Activated naive CD4-positive, alpha-beta T cell treated with anti-CD3 and anti-CD28 coated beads, Interleukin-2, amount 50 U/mL, for 72 hours (primary cell): ENCODE measurements at regions not wholly inside any gene's neighbourhood (a gene's known extent, or its start where the extent isn't known, plus 50 kb on each side); places are given as distances from the start of the nearest gene placed in this dataset.
A peak's percentile ranks its signal among the peaks of the same experiment; 100 is the strongest.

ENCODE experiments used
- ATAC-seq, 2 donors: fragments of 150-1000 bp; cut with Tn5 transposase; 2 replicates each; pipeline ENCODE4 v1.10.0; 2021; ENCODE audit warnings: mild to moderate bottlenecking in 2 of 2, moderate library complexity in 2 of 2
- DNase-seq, 2 donors: peaks; one replicate each; pipeline ENCODE4 v3.0.0; 2021 to 2022; ENCODE audit warnings: low spot score in 2 of 2
- H3K27ac Mint-ChIP-seq, 2 donors: one replicate each; pipeline ENCODE4 v1.8.0; 2022; ENCODE audit warnings: mild to moderate bottlenecking in 2 of 2, mixed read lengths in 2 of 2
- H3K36me3 Mint-ChIP-seq, 2 donors: one replicate each; pipeline ENCODE4 v1.8.0; 2022; ENCODE audit warnings: mixed read lengths in 2 of 2
- H3K9me3 Mint-ChIP-seq, 2 donors: one replicate each; pipeline ENCODE4 v1.8.0; 2022; ENCODE audit warnings: mixed read lengths in 2 of 2

DNA sequence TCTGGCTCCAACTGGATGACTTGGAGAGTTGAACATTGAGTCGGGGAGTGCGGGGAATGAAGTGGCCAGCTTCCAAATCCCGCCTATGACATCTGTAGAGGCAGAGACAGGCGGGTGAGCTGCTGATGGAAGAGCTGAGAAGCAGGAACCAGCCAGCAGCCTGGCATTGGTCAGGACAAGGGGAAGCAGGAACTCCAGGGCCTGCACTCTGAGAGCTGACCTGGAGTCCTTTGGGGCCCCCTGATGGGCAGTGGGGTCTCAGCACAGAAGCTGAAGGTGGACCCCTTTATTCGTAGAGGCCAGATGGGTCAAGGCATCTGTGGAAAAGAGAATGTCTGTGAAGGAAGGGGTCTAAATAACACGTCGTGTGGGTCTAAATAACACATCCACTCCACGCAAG lies 57.0 kb downstream of the SEC61G start:
- H3K27ac Mint-ChIP-seq: no peak overlapping the region
- ATAC-seq: no peak
- peaks cover 0 to 4% of the 10 kb centered on the region in 2 donors for H3K9me3 Mint-ChIP-seq
- H3K36me3 Mint-ChIP-seq: peaks cover 0 to 4% of the 10 kb centered on the region in 2 donors
- no peak for DNase-seq

DNA sequence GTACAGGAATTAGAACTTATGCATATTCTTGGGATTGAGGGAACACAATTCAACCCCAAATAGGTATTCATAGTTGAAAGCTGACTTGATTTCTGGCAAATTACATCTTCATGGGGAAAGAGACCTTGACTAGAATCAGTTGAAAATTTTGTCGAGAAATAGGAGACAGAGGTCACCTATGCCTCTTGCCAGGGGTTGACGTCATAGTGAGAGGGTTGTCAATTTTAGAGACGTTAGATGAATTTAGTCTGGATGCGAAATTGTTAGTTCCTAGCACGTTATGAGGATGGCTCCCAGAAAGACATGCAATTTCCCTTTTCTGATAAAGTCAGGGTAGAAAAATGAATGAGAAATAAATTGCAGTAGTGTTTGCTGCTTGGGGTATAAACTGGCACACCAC lies 59.3 kb downstream of the SEC61G start:
- Mint-ChIP-seq H3K27ac (no peak overlapping the region), H3K9me3 (peaks cover 0 to 4% of the 10 kb centered on the region in 2 donors), H3K36me3 (no peaks in the 10 kb centered on the region)
- ATAC-seq (no peak), DNase-seq (no peak)

DNA sequence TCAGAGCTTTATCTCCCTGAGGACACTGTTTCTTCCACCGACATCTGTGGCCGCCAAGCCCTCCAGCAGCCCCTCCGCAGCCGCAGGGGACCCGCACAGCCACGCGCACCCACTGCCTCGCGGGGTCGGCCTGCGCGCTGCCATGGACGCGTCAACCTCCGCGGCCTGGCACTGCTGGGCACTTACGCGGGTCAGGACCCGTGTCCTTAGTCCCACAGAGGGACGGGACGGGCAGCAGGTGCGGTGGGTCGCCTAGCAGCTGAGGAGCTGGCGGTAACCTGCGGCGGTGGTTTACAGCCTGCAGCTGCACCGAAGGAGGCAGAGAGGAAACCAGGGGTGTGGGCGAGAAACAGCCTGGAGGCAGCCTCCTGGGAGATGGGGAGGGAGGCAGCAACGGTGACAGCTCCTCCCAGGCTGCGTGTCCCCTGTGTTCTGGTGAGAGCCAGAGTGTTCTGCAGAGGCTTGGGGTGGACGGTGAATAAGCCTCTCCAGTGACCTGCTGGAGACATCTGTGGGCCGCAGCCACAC lies 61.3 kb downstream of the SEC61G start:
- ATAC-seq: no peak
- DNase-seq: no peak
- Mint-ChIP-seq H3K9me3 (no peaks in the 10 kb centered on the region), H3K36me3 (no peaks in the 10 kb centered on the region), H3K27ac (no peak overlapping the region)

DNA sequence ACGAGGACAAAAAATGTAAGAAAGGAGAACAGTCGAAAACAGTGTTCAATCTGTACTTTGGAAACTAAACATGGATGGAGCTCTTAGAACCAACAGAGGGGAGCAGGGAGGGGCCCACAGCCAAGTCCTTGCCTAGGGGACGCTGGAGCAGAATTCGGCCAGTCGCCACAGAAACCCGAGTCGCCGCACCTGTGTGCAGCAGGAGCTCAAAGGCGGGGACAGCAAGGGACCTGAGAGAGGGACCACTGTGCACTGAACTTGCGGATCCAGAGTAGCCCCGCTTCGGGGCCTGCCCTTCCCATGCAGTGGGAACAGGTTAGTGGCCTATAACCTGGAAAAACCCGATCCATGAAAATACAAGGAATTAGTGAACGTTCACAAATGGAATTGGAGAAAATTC lies 68.1 kb downstream of the SEC61G start:
- H3K27ac Mint-ChIP-seq: no peak overlapping the region
- no peaks in the 10 kb centered on the region for H3K9me3 Mint-ChIP-seq
- no peak for DNase-seq
- H3K36me3 Mint-ChIP-seq: no peaks in the 10 kb centered on the region
- no peak for ATAC-seq

DNA sequence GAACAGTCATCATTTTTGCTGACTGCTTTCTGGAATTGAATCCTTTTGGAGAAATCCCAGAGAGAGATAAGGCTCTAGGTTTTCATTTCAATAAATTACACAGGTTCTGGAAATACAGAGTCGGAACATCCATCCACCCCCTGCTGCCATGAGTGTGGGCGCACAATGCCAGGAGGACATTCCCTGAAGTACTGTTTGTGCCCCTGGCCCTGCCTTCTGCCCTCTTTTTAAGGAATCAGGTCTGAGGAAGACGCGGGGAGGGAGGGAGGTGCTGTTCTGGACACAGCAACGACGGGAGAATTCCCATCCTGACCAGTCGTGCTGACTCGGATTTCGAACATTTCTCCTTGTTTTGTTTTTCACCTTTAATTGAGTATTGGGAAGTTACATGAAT lies 69.0 kb downstream of the SEC61G start:
- DNase-seq (no peak), ATAC-seq (no peak)
- Mint-ChIP-seq H3K36me3 (no peaks in the 10 kb centered on the region), H3K27ac (no peak overlapping the region), H3K9me3 (peaks cover under 1% of the 10 kb centered on the region in 2 donors)

DNA sequence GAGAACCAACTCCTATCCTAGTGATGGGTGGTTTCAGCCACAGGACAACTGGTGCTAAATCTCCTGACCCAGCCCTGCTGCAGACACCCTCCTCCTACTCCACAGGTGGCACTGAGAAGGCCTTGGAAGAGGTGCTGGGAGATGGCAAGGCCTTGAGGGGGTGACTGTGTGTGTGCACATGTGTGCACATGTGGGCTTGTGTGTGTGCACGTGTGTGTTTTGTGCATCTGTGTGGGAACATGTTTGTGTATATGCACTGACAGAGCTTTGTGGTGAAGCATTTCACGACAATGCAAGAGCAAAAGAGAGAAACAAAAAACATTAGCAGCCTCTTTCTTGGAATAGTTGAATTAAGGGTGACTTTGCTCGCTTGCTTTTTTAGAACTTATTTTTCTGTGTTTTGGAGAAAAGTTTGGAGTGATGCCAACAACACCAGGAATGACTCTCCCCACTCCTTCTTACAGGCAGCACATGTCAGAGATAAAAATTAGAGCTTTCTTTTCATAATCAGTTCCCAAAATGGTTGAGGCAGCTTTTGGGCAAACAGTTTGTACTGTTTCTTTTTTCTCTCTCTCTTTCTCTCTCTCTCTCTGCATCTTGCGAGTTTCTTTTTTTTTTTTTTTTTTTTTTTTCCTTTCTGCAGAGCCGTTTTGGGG lies 69.5 kb downstream of the SEC61G start:
- no peak overlapping the region for H3K27ac Mint-ChIP-seq
- H3K9me3 Mint-ChIP-seq: peaks cover 5% of the 10 kb centered on the region in 2 donors
- no peak for DNase-seq
- no peaks in the 10 kb centered on the region for H3K36me3 Mint-ChIP-seq
- ATAC-seq: no peak

DNA sequence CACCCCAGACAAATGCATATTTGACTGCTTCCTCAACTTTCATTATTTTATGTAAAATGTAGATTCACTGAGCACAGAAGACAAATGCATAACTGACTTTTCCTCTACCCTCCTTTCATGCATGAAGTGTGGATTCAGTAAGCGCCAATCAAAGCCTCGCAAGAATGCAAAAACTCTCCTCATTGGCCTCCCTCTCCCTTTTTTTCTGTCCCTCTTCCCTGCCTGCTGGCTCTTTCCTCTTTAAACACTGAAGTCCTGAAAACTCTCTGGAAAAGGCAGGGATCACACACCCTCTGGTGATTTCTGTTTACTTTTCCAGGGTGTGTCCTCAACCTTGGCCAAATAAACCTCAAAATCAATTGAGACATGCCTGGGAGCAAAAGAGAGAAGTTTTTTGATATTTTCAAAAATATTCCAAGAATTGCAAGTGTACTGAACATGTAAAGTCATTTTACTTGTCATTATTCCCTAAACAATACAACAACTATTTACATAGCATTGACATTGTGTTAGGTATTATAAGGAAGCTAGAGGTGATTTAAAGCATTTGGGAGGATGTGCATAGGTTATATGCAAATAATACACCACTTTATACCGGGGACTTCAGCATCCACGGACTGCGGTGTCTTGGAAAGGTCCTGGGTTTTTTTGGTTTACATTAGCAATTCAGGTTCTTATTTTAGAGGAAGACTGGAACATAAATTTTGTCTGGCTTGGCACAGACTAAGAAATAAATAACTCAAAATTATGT lies 71.4 kb downstream of the SEC61G start:
- Mint-ChIP-seq H3K27ac (no peak overlapping the region), H3K9me3 (peaks cover 5% of the 10 kb centered on the region in 2 donors), H3K36me3 (no peaks in the 10 kb centered on the region)
- DNase-seq (no peak), ATAC-seq (no peak)

DNA sequence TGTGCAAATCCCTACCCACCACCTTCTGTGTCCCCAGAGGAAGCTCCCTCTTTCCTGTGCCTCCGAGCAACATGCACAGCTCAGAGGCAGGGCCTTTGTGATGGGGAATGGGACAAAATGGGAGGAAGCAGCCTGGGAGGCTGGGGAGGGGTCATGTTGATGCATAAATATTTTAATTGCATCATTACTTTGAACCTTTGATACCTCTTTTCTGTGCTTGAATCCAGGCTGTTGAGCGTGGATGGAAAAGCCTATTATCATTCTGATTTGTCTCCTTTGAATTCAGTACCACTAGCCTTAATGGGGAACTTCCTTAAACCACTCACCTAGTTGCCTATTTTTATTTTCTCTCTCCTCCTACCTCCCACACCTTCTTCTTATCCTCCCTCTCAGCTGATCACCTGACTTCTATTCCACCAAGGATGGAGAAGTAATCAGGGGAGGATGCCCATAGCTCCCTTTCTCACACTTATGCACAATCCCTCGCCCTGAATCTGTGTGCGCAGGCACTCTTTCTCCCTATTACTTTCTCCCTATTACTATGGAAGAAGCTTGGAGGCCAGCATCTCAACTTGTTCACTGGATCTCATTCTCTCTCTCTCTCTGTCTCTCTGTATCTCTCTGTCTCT lies 78.5 kb downstream of the SEC61G start:
- ATAC-seq (no peak), DNase-seq (no peak)
- Mint-ChIP-seq H3K27ac (no peak overlapping the region), H3K36me3 (no peaks in the 10 kb centered on the region), H3K9me3 (peaks cover 5 to 12% of the 10 kb centered on the region in 2 donors)

DNA sequence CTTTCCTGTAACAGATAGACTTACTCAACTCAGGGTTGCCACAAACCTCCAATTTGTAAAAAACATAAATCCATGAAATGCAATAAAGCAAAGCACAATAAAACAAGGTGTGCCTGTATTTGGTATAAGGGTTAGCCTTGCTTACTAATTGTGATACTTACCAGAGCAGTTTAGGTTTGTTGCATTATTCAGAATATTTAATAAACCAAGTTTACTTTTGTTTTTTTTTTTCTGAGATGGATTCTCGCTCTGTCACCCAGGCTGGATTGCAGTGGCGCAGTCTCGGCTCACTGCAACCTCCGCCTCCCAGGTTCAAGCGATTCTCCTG lies 79.6 kb downstream of the SEC61G start:
- H3K36me3 Mint-ChIP-seq: no peaks in the 10 kb centered on the region
- no peak for ATAC-seq
- H3K9me3 Mint-ChIP-seq: peaks cover 0 to 8% of the 10 kb centered on the region in 2 donors
- no peak overlapping the region for H3K27ac Mint-ChIP-seq
- no peak for DNase-seq

DNA sequence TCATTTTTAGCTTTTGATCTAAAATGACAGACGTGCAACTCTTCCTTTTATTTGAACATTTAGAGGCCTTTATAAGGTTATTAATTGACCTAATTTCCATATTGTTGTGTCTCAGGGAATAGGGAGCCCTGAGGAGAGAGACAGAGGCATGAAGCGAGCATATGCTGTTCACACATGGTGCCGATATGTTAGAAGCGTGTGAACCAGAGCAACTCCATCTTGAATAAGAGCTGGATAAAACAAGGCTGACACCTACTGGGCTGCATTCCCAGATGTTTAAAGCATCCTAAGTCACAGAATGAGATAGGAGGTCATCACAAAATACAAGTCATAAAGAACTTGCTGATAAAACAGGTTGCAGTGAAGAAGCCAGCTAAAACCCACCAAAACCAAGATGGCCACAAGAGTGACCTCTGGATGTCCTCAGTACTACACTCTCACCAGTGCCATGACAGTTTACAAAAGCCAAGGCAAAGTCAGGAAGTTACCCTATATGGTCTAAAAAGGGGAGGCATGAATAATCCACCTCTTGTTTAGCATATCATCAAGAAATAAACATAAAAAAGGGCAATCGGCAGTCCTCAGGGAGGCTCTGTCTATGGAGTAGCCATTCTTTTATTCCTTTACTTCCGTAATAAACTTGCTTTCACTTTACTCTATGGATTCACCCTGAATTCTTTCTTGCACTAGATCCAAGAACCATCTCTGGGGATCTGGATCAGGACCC lies 80.1 kb downstream of the SEC61G start:
- ATAC-seq (no peak), DNase-seq (no peak)
- Mint-ChIP-seq H3K36me3 (no peaks in the 10 kb centered on the region), H3K27ac (no peak overlapping the region), H3K9me3 (peaks cover 0 to 8% of the 10 kb centered on the region in 2 donors)

DNA sequence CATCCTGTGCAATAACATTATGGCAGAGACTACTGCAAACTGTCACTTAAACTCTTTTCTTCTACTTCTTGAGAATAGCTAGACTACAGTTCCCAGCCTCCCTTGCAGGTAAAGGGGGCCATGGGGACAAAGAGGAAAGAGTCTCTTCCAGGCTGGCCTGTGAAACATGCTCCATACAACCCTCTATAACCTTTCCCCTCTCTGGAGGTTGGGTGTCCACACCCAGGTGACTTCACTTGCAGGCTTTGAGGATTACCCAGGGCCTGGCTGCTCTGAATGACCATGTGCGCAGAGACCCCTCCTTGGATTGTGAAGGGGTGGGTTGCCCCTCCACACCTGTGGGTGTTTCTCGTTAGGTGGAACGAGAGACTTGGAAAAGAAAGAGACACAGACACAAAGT lies 84.1 kb downstream of the SEC61G start:
- Mint-ChIP-seq H3K36me3 (no peaks in the 10 kb centered on the region), H3K27ac (no peak overlapping the region), H3K9me3 (peaks cover 0 to 8% of the 10 kb centered on the region in 2 donors)
- DNase-seq: no peak
- no peak for ATAC-seq

DNA sequence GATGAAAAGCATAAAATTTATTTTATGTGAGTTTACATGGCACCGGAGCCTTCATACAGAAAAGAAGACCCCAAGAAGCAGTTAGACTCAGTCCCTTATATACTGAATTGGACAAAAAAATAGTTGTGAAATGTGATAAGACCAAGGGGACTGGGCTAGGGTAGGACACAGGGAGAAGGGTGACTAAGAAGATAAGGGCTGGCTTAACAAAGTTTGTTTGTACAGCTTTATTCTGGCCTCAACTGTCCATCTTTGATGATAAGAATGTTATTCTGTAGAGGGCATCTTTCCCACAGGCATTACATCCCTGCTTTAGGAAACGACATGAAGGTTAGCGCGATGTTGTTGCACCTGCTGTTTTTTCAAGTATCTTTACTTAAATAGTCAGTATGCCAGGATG lies 86.5 kb downstream of the SEC61G start:
- H3K9me3 Mint-ChIP-seq: peaks cover 0 to 8% of the 10 kb centered on the region in 2 donors
- ATAC-seq: no peak
- DNase-seq: no peak
- no peaks in the 10 kb centered on the region for H3K36me3 Mint-ChIP-seq
- H3K27ac Mint-ChIP-seq: no peak overlapping the region

DNA sequence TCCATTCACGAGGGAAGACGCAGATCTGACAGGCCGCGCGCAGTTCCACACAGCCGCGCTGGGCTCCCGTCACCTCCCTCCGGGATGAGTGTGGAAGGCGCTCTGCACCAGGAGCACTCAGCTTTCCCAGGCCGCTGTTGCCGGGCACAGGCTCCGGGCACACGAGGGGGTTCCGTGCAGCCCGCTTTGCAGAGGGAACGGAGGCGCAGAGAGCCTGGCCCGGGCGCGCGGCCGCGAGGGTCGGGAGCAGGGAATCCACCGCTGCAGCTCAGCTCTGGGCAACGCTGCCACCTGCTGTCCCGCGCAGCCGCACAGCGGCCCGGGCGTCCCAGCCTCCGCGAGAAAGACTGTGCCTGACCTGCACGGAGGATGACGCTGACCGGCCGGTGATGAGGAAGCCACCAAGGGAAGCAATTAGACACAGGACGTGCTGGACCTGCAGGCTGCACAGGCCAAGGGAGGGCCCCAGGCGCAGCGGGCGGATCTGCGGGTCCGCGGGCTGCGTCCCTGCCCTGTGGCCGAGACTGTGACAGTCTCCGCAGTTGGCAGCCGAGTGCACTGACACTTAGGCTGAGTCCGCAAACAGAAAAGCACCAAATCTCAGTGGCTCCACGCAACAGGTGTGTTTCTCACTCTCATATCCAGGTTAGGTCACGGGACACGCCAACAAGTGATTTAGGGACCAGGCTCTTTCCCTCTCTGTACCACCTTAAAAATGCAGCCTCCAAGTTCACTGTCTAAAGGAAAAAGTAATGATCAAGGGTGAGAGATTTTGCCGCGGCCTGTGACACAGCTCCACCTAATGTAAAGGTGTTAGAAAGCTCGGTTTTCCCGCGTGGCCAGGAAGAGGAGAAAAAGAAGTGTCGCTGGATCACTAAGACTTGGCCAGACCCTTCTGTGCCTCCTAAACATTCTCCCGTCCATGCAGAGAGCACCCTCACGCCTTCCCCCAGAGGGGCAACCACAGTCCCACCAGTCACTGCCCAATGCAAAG lies 94.5 kb downstream of the SEC61G start:
- H3K9me3 Mint-ChIP-seq: peaks cover 0 to 7% of the 10 kb centered on the region in 2 donors
- H3K36me3 Mint-ChIP-seq: peaks cover 7 to 14% of the 10 kb centered on the region in 2 donors
- ATAC-seq (peak; percentile 56 to 84), DNase-seq (peak in 1 of 2 donors; percentile 29)
- no peak overlapping the region for H3K27ac Mint-ChIP-seq

DNA sequence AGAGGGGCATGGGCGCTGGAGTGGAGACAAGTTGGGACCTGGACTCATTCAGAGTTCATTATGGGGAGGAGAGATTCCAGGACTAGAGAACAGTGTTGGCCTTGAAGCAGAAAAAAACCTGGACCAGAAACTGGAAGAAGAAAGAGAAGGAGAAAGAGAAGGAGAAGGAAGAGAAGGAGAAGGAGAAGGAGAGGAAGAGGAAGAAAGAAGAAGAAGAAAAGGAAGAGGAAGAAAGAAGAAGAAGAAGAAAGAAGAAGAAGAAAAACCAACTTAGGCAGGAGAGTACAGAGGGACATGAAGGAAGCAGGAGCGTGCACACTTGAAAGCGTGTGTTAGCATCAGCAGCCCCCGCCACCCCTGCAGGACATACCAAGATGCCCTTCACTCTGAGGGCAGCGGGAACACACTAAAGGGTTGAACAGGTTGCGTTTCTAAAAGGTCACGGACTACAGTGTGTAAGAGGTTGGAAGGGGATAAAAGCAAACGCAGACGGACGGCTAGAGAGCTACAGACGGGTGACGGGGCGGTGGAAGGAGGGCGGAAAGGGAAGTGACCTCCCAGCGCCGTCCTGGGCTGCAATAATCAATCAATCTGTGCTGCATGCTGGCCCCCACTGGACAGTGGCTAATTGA lies 95.3 kb downstream of the SEC61G start:
- H3K27ac Mint-ChIP-seq: no peak overlapping the region
- peaks cover 7 to 17% of the 10 kb centered on the region in 2 donors for H3K36me3 Mint-ChIP-seq
- ATAC-seq: peak in 1 of 2 donors; percentile 26
- peaks cover 0 to 6% of the 10 kb centered on the region in 2 donors for H3K9me3 Mint-ChIP-seq
- DNase-seq: no peak

DNA sequence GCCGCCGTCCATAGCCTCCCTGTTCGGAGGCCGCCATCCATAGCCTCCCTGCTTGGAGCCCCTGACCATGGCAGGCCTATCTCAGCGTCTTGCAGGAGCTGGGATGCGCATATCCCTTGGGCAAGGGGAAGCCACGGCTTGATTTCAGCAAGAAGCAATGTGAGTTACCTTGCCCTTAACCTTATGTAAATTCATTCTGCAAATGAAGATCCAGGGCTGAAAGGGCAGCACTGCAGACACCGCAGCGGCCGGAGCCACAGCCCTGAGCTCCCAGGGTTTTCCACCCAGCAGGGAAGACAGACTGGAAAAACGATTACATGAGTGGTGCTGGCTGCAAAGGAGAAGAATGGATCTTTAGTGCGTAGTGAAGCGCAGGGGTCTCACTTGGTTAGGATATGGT lies 95.8 kb downstream of the SEC61G start:
- H3K27ac Mint-ChIP-seq: no peak overlapping the region
- ATAC-seq (no peak), DNase-seq (no peak)
- H3K36me3 Mint-ChIP-seq: peaks cover 7 to 19% of the 10 kb centered on the region in 2 donors
- peaks cover 0 to 8% of the 10 kb centered on the region in 2 donors for H3K9me3 Mint-ChIP-seq
